ENCODE measurements at regions not wholly inside any gene's neighbourhood (a gene's known extent, or its start where the extent isn't known, plus 50 kb on each side); places are given as distances from the start of the nearest gene placed in this dataset.
A peak's percentile ranks its signal among the peaks of the same experiment; 100 is the strongest.

DNA sequence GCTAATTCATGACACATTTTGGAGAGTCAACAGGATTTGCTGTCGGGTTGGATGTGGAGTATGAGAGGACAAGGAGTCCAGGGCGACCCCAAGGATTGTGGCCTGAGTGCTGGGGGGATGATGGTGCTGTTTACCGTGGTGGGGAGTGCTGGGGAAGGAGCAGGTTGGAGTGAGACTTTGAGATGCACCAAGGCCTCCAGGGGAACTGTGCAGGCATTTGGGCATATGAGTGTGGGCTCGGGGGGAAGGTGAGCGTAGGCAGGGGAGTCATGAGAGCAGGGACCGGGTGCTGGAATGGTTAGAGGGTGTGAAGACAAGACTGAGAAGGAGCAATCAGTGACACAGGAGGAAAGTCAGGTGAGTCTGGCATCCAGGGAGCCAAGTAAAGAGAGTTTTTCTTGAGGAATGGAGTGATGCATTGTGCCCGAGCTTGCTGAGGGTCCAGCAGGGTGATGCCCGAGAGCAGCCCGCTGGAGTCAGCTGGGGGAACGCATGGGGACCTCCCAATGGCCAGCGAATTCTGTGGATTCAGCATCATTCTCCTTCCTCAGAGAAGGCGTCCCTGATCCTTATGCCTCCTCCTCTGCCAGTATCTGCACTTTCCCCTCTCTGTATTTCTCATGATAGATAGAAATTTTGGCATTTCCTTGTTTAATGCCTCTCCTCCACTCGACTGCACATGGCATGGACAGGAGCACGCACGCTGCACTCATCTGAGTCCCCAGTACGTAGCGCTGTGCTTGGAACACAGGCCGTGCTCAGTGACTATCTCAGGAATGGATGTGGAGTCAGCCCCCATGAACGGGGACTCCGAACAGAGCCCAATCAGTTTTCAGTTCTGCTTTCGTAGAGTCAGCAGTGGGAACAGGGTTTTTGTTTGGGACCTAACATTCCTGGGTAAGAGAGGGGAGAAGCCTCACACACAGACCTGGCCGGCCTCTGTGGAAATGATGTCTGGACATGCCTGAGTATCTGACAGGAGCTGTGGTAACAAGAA is 52.1 kb upstream of the ETV3 start:
- H3K36me3 Mint-ChIP-seq, result no peaks in the 10 kb centered on the region
- peaks cover 0 to 6% of the 10 kb centered on the region in 2 donors for H3K4me1 Mint-ChIP-seq (ENCODE audit: low read depth in 2 of 2)
- ATAC-seq, result no peak
- DNase-seq (ENCODE audit: low spot score), result peak; percentile 35
- peaks cover 30 to 70% of the 10 kb centered on the region in 2 donors for H3K27me3 Mint-ChIP-seq
- no peaks in the 10 kb centered on the region for H3K9me3 Mint-ChIP-seq
- H3K4me3 Mint-ChIP-seq, result no peak overlapping the region
- no peak overlapping the region for H3K27ac Mint-ChIP-seq

DNA sequence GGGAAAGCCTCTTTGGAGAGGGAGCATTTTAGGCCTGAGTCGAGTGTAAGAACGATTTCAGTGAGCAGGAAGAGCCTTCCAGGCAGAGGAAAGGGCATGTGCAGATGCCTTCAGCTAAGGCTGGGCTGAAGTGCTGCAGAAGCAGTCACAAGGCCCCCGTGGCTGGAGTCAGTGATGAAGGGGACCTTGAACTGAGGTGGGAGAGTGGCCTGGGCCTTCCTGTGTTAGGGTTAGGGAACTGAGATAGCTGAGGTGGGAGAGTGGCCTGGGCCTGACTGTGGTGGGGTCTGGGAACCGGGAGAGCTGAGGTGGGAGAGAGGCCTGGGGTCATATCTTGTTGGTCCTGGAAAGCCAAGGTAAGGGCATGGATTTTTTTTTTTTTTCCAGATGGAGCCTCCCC is 50.9 kb upstream of the ETV3 start:
- DNase-seq (ENCODE audit: low spot score) (no peak), ATAC-seq (no peak)
- H3K4me1 Mint-ChIP-seq (ENCODE audit: low read depth in 2 of 2), result peaks cover 0 to 6% of the 10 kb centered on the region in 2 donors
- H3K9me3 Mint-ChIP-seq, result no peaks in the 10 kb centered on the region
- H3K27me3 Mint-ChIP-seq, result peaks cover 27 to 62% of the 10 kb centered on the region in 2 donors
- H3K36me3 Mint-ChIP-seq, result no peaks in the 10 kb centered on the region
- no peak overlapping the region for H3K4me3 Mint-ChIP-seq
- no peak overlapping the region for H3K27ac Mint-ChIP-seq
